PC-3 (cell line): ENCODE measurements at regions not wholly inside any gene's neighbourhood (a gene's known extent, or its start where the extent isn't known, plus 50 kb on each side); places are given as distances from the start of the nearest gene placed in this dataset.

Experiments
- CTCF ChIP-seq: fragments of 300-600 bp; sonication (generic); conservative IDR thresholded peaks from 2 replicates; pipeline ENCODE4 v1.5.1; 2017; ENCODE audit warnings: antibody characterized with exemption, low read depth, mild to moderate bottlenecking, low read length
- EZH2phosphoT487 ChIP-seq: fragments of 300-600 bp; sonication (generic); IDR thresholded peaks from 2 replicates; pipeline ENCODE4 v1.6.1; 2018; ENCODE audit warnings: mild to moderate bottlenecking, antibody characterized with exemption, low read length, borderline replicate concordance

- TF ChIP-seq CTCF (no peak), EZH2phosphoT487 (no peak)
These were observed 74.2 kb downstream of the CD83 start for GRCh38 chr6:14191761-14192160.
